ENCODE measurements at regions not wholly inside any gene's neighbourhood (a gene's known extent, or its start where the extent isn't known, plus 50 kb on each side); places are given as distances from the start of the nearest gene placed in this dataset.

DNA sequence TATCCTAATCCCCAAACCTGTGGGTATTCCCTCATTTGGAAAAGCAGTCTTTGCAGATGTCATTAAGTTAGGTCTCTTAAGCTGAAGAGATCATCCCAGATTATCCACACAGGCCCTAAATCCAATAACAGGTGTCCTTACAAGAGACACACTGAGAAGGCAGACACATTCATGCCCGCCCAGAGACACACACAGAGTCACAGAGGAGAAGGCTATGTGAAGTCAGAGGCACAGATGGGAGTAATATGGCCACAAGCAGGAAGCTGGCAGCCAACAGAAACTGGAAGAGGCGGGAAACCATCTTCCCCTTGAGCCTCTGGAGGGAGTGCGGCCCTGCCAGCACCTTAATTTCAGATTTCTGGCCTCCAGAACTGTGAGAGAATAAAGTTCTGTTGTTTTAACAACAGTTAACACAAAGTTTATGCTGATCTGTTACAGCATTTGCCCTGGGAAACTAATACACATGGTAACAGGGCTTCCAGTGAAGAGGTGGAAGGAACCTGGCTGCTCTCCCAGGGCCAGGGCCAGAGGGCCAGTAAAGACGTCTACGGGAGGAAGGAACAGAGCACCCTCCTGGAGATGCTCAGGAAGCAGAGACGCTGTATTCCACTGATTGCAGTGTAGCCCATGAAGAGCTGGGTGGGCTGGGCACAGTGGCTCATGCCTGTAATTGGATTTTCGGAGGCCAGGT, 217.5 kb downstream of the GLI2 start:
- DNase-seq (ENCODE audit: low read depth, low spot score), result no peak
- H3K36me3 ChIP-seq (ENCODE audit: control insufficient read depth, insufficient read depth, low read length), result peaks cover 2% of the 10 kb centered on the region; the same call in 1 of the 2 replicates
- no CpG with 5 or more reads among the region's 7 CpGs for WGBS (ENCODE audit: insufficient coverage, insufficient read length)
- peaks cover 1% of the 10 kb centered on the region; the same call in 1 of the 2 replicates for H3K4me1 ChIP-seq (ENCODE audit: control insufficient read depth, insufficient read depth, low read length)
- no peak overlapping the region for H3K4me3 ChIP-seq (ENCODE audit: low read length)
- no peaks in the 10 kb centered on the region for H3K9me3 ChIP-seq (ENCODE audit: control insufficient read depth, insufficient read depth, low read length)
- H3K27me3 ChIP-seq (ENCODE audit: control insufficient read depth, insufficient read depth, low read length), result no peaks in the 10 kb centered on the region
- no peak overlapping the region for H3K27ac ChIP-seq (ENCODE audit: low read length)

DNA sequence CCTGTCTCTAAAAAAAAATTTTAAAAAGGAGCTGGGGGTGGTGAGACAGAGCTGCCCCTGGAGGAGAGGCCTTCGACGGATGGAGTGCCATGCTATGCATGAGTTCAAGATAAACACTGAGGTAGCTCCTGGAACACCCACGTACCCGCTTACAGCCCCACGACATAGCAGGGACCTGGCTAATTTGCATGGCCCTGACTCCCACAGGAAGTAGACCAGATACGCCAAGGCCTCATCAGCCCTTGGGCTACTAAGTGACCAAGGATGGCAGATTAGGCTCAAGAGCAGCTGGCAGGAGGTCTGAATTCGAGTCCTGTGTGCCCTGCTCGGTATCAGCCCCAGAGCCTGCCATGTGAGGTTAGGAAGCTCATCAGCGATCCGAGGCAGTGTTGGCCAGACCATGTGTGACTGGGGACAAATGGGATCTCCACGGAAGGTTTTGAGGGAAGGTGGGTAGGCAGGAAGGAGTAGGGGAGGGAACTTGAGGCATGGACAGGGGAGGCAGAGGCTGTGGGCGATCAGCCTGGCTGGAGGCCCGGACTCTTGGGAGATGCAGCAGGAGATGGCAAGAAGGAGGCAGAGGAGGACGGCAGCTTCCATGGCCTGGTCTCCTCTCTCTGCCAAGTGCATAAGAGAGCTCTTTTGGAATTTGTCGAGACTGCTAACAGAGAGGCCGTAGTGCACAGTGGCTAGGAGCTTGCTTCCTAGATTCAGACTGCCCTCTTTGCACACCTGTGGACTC, 218.3 kb downstream of the GLI2 start:
- H3K36me3 ChIP-seq (ENCODE audit: control insufficient read depth, insufficient read depth, low read length), result 0 out of 2 replicates have a peak, but pooled peaks cover 2% of the 10 kb centered on the region
- no peak overlapping the region for H3K4me3 ChIP-seq (ENCODE audit: low read length)
- WGBS (ENCODE audit: insufficient coverage, insufficient read length), result no CpG with 5 or more reads among the region's 16 CpGs
- no peaks in the 10 kb centered on the region for H3K9me3 ChIP-seq (ENCODE audit: control insufficient read depth, insufficient read depth, low read length)
- H3K4me1 ChIP-seq (ENCODE audit: control insufficient read depth, insufficient read depth, low read length), result peaks cover 1% of the 10 kb centered on the region; the same call in 1 of the 2 replicates
- no peaks in the 10 kb centered on the region for H3K27me3 ChIP-seq (ENCODE audit: control insufficient read depth, insufficient read depth, low read length)
- DNase-seq (ENCODE audit: low read depth, low spot score), result no peak
- H3K27ac ChIP-seq (ENCODE audit: low read length), result no peak overlapping the region

GRCh38 chr2:120954939-120955338, 219.3 kb downstream of the GLI2 start:
- Histone ChIP-seq H3K9me3 (ENCODE audit: control insufficient read depth, insufficient read depth, low read length) (no peaks in the 10 kb centered on the region), H3K4me3 (ENCODE audit: low read length) (no peak overlapping the region), H3K36me3 (ENCODE audit: control insufficient read depth, insufficient read depth, low read length) (0 out of 2 replicates have a peak, but pooled peaks cover 2% of the 10 kb centered on the region), H3K27ac (ENCODE audit: low read length) (no peak overlapping the region), H3K27me3 (ENCODE audit: control insufficient read depth, insufficient read depth, low read length) (no peaks in the 10 kb centered on the region), H3K4me1 (ENCODE audit: control insufficient read depth, insufficient read depth, low read length) (peaks cover 1% of the 10 kb centered on the region; the same call in 1 of the 2 replicates)
- WGBS (ENCODE audit: insufficient coverage, insufficient read length), result no CpG with 5 or more reads among the region's 8 CpGs
- no peak for DNase-seq (ENCODE audit: low read depth, low spot score)

DNA sequence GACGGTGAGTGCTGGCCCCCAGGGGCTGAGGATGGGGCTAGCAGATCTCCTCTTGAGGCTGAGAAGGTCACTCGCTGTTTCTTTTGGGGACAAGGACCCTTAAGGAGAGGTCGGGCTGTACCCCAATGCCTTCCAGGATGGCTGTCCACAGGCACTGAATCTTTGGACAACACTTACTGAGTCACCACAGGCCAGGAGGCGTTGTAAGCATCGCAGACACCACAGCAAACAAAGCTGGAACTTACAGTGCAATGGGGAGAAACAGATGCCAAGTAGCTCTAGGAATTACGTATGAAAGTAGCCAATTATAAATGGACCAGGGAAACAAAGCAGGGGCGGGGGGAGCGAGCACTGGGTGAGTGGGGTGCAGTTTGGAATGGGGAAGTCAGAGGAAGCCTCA, 219.8 kb downstream of the GLI2 start:
- Histone ChIP-seq H3K4me3 (ENCODE audit: low read length) (no peak overlapping the region), H3K27me3 (ENCODE audit: control insufficient read depth, insufficient read depth, low read length) (no peaks in the 10 kb centered on the region), H3K4me1 (ENCODE audit: control insufficient read depth, insufficient read depth, low read length) (peaks cover 1% of the 10 kb centered on the region; the same call in 1 of the 2 replicates), H3K36me3 (ENCODE audit: control insufficient read depth, insufficient read depth, low read length) (0 out of 2 replicates have a peak, but pooled peaks cover 2% of the 10 kb centered on the region), H3K27ac (ENCODE audit: low read length) (no peak overlapping the region), H3K9me3 (ENCODE audit: control insufficient read depth, insufficient read depth, low read length) (no peaks in the 10 kb centered on the region)
- no CpG with 5 or more reads among the region's 8 CpGs for WGBS (ENCODE audit: insufficient coverage, insufficient read length)
- DNase-seq (ENCODE audit: low read depth, low spot score), result no peak

DNA sequence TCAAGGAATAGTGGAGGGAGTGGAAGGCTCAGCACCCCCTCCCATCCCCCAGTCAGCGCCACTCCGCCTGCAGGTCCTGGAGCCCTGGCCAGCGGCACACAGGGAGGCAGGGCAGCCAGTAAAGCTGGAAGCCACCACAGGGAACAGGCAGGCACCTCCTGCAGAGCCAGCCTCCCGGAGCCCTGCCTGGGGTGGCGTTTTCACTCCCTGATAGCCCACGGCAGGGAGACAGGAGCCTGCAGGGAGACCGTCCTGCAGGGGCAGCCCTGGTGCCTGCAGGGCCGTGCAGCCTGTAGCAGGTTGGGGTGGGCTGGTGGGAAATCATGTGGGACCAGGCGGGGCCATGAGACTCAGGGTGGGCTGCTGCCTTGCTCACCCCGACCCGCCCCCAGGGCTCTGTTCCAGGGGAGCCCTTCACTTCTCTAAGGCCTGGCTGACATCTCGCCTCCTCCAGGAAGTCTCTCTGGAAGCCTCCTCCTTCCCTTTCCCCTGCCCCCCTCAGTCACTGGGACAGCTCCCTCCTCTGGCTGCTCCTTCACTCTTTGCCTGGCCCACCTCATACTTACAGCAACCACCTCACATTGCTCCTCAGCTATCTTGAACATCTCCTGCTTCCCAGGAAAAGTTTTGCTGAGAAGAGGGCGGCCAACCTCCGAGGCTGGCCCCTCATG, 221.0 kb downstream of the GLI2 start:
- Histone ChIP-seq H3K27ac (ENCODE audit: low read length) (no peak overlapping the region), H3K36me3 (ENCODE audit: control insufficient read depth, insufficient read depth, low read length) (0 out of 2 replicates have a peak, but pooled peaks cover 2% of the 10 kb centered on the region)
- no CpG with 5 or more reads among the region's 14 CpGs for WGBS (ENCODE audit: insufficient coverage, insufficient read length)

GRCh38 chr2:120957905-120958304, 222.2 kb downstream of the GLI2 start:
- no peaks in the 10 kb centered on the region for H3K27me3 ChIP-seq (ENCODE audit: control insufficient read depth, insufficient read depth, low read length)
- H3K27ac ChIP-seq (ENCODE audit: low read length), result no peak overlapping the region
- H3K9me3 ChIP-seq (ENCODE audit: control insufficient read depth, insufficient read depth, low read length), result no peaks in the 10 kb centered on the region
- H3K36me3 ChIP-seq (ENCODE audit: control insufficient read depth, insufficient read depth, low read length), result 0 out of 2 replicates have a peak, but pooled peaks cover 2% of the 10 kb centered on the region
- H3K4me3 ChIP-seq (ENCODE audit: low read length), result no peak overlapping the region
- no peak for DNase-seq (ENCODE audit: low read depth, low spot score)
- no peaks in the 10 kb centered on the region; the same call in 1 of the 2 replicates for H3K4me1 ChIP-seq (ENCODE audit: control insufficient read depth, insufficient read depth, low read length)
- no CpG with 5 or more reads among the region's 5 CpGs for WGBS (ENCODE audit: insufficient coverage, insufficient read length)

More for the DNA sequence above, 221.0 kb downstream of the GLI2 start:
- no peak for DNase-seq (ENCODE audit: low read depth, low spot score)
- no peaks in the 10 kb centered on the region; the same call in 1 of the 2 replicates for H3K4me1 ChIP-seq (ENCODE audit: control insufficient read depth, insufficient read depth, low read length)
- no peaks in the 10 kb centered on the region for H3K9me3 ChIP-seq (ENCODE audit: control insufficient read depth, insufficient read depth, low read length)
- no peaks in the 10 kb centered on the region for H3K27me3 ChIP-seq (ENCODE audit: control insufficient read depth, insufficient read depth, low read length)
- no peak overlapping the region for H3K4me3 ChIP-seq (ENCODE audit: low read length)

DNA sequence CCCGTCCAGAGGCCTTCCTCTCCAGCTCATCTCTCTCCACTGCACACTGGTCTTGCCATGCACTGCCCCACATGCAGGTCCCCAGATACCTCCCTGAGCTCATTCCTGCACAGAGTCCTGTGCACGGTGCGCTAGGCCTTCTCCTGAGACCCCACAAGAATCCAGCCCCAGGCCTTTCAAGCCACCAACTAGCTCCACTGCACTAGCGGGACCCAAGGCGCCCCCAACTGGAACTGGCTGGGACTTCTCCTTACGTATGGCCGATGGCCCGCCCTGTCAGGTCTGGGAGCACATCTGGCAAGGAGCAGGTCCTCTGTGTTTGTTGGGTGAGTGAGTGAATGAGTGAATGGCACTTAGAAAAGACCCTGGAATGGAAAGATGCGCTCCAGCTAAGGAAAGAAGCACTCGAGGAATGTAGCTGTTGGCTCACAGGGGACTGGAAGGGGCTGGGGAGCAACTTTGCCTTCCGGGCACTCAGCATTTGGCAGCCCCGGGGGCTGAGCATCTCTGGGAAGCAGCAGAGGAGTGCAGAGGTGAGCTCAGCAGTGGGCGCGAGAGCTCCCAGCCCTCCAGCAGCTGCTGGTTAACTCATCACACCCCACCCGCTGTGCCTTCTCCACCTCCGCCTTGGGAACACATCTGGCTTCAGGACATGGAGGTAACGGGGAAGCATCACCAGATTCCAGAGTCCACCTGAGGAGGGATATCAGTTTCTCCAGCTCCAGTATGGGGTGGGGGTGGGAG, 223.1 kb downstream of the GLI2 start:
- Histone ChIP-seq H3K4me3 (ENCODE audit: low read length) (no peak overlapping the region), H3K27ac (ENCODE audit: low read length) (no peak overlapping the region), H3K36me3 (ENCODE audit: control insufficient read depth, insufficient read depth, low read length) (0 out of 2 replicates have a peak, but pooled peaks cover 2% of the 10 kb centered on the region), H3K4me1 (ENCODE audit: control insufficient read depth, insufficient read depth, low read length) (no peaks in the 10 kb centered on the region; the same call in 1 of the 2 replicates), H3K9me3 (ENCODE audit: control insufficient read depth, insufficient read depth, low read length) (no peaks in the 10 kb centered on the region), H3K27me3 (ENCODE audit: control insufficient read depth, insufficient read depth, low read length) (no peaks in the 10 kb centered on the region)
- DNase-seq (ENCODE audit: low read depth, low spot score), result peak; percentile 22
- no CpG with 5 or more reads among the region's 17 CpGs for WGBS (ENCODE audit: insufficient coverage, insufficient read length)

DNA sequence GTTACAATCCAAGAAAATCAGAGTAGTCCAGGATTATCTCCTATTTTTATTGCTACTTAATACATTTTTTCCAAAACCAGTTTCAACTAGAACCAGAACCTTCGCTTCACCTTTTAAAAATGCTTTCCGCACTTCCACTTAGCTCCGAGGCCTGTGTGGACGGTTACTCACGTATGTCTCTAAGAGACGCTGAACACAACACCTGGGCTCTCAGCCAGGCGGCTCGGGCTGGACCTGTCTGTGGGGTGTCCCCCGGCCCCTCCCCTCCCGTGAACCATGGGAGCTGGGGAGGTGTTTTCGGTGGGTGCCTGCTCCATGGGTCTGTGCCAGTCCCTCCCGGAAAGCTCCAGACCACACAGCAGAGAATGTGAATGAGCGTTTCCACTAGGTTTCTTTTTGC, 223.8 kb downstream of the GLI2 start:
- H3K36me3 ChIP-seq (ENCODE audit: control insufficient read depth, insufficient read depth, low read length), result 0 out of 2 replicates have a peak, but pooled peaks cover 2% of the 10 kb centered on the region
- no peak for DNase-seq (ENCODE audit: low read depth, low spot score)
- WGBS (ENCODE audit: insufficient coverage, insufficient read length), result no CpG with 5 or more reads among the region's 13 CpGs
- no peaks in the 10 kb centered on the region for H3K27me3 ChIP-seq (ENCODE audit: control insufficient read depth, insufficient read depth, low read length)
- no peak overlapping the region for H3K27ac ChIP-seq (ENCODE audit: low read length)
- no peak overlapping the region for H3K4me3 ChIP-seq (ENCODE audit: low read length)
- no peaks in the 10 kb centered on the region; the same call in 1 of the 2 replicates for H3K4me1 ChIP-seq (ENCODE audit: control insufficient read depth, insufficient read depth, low read length)
- no peaks in the 10 kb centered on the region for H3K9me3 ChIP-seq (ENCODE audit: control insufficient read depth, insufficient read depth, low read length)

DNA sequence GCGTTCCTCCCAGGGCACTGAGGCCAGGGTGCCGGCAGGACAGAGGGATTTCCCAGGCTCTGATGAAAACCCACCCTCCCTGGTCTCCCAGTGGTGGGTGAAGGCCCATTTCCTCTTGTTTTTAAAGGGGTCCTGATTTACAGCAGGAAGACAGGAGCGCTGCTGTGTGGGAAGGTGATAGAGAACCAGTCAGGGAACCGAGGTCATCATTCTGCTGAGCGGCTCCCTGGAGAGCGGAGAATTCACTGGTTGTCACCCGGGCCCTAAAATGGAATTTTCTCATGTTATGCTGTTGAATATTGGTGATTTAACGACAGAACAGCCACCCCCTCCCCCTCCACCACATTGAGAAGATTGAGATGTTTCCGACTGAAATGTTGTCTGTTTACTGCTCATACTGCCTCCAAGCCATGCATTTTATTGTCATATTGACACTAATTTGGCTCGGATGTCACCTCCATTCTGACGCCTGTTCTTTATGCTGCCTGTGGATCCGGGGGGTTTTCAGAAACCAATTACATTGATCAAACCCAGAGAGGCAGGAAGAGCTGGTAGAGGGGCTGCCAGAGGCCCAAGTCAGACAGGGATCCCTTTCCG, 225.2 kb downstream of the GLI2 start:
- Histone ChIP-seq H3K27me3 (ENCODE audit: control insufficient read depth, insufficient read depth, low read length) (no peaks in the 10 kb centered on the region), H3K4me3 (ENCODE audit: low read length) (no peak overlapping the region), H3K36me3 (ENCODE audit: control insufficient read depth, insufficient read depth, low read length) (0 out of 2 replicates have a peak, but pooled peaks cover 2% of the 10 kb centered on the region), H3K9me3 (ENCODE audit: control insufficient read depth, insufficient read depth, low read length) (no peaks in the 10 kb centered on the region), H3K4me1 (ENCODE audit: control insufficient read depth, insufficient read depth, low read length) (no peaks in the 10 kb centered on the region; the same call in 1 of the 2 replicates), H3K27ac (ENCODE audit: low read length) (no peak overlapping the region)
- DNase-seq (ENCODE audit: low read depth, low spot score), result no peak
- WGBS (ENCODE audit: insufficient coverage, insufficient read length), result no CpG with 5 or more reads among the region's 13 CpGs

Measured in iPS DF 6.9 (cell line).